B cell (primary cell): ENCODE measurements at regions not wholly inside any gene's neighbourhood (a gene's known extent, or its start where the extent isn't known, plus 50 kb on each side); places are given as distances from the start of the nearest gene placed in this dataset.

Experiments used
- ATAC-seq: fragments of 200-7000 bp; cut with Tn5 transposase; one replicate; pipeline ENCODE4 v1.10.0; 2021; ENCODE audit warnings: low read depth, mild to moderate bottlenecking, moderate number of reproducible peaks, moderate library complexity
- CTCF ChIA-PET: fragments of 350-600 bp; sonication (Branson Sonifier 250); formaldehyde crosslinking; loops from one replicate; lab custom pipeline; 2021; ENCODE audit warnings: antibody characterized with exemption, inconsistent platforms; lab: Charles Lee
- POLR2A ChIA-PET: fragments of 350-600 bp; sonication (Branson Sonifier 250); formaldehyde crosslinking; loops from one replicate; lab custom pipeline; 2021; ENCODE audit warnings: antibody characterized with exemption; lab: Charles Lee
- DNase-seq: peaks from one replicate; pipeline ENCODE4 v3.0.0; 2013
- H2AFZ ChIP-seq: 2 replicates; pipeline ENCODE4 v1.6.1; 2012; ENCODE audit warnings: mild to moderate bottlenecking, low read depth, low read length; ENCODE audit not compliant: insufficient read depth, poor library complexity, severe bottlenecking
- H3K27ac ChIP-seq, 2 donors: 1 replicate in 1 of 2; 2 replicates in 1 of 2; pipeline ENCODE4 v1.5.1; 2012 to 2013; ENCODE audit warnings: low read length in 2 of 2, mild to moderate bottlenecking in 2 of 2, moderate library complexity in 1 of 2
- H3K27me3 ChIP-seq, 4 experiments: fragments of 200-600 bp in 1 of 4; sonication (generic) in 1 of 4; replicated peaks in 1 of 4; 1 replicate in 2 of 4; 2 replicates in 2 of 4; pipeline versions ENCODE4 v1.6.1 to v1.7.0; 2013 to 2016; ENCODE audit warnings: low read length in 3 of 4, mild to moderate bottlenecking in 2 of 4, mixed read lengths in 1 of 4, moderate library complexity in 1 of 4; ENCODE audit not compliant: insufficient read depth in 4 of 4, control insufficient read depth in 3 of 4; ENCODE audit errors: control extremely low read depth in 1 of 4
- H3K36me3 ChIP-seq, 2 experiments: replicated peaks in 1 of 2; 1 replicate in 1 of 2; 2 replicates in 1 of 2; pipeline versions ENCODE4 v1.6.1 to v1.7.1; 2013; ENCODE audit warnings: low read length in 1 of 2; ENCODE audit not compliant: insufficient read depth in 2 of 2, control insufficient read depth in 1 of 2; ENCODE audit errors: control extremely low read depth in 1 of 2, extremely low read depth in 1 of 2
- H3K4me1 ChIP-seq, 2 donors: fragments of 200-600 bp in 1 of 2; sonication (generic) in 1 of 2; 1 replicate in 1 of 2; 2 replicates in 1 of 2; pipeline versions ENCODE4 v1.5.1 to v1.6.1; 2013 to 2017; ENCODE audit warnings: low read length in 2 of 2; ENCODE audit not compliant: control insufficient read depth in 2 of 2, insufficient read depth in 2 of 2
- H3K4me2 ChIP-seq: replicated peaks from 2 replicates; pipeline ENCODE3; 2012; ENCODE audit warnings: mild to moderate bottlenecking, low read depth, low read length; ENCODE audit not compliant: poor library complexity, severe bottlenecking
- H3K4me3 ChIP-seq, 5 experiments: fragments of 200-600 bp in 1 of 5; sonication (generic) in 1 of 5; 1 replicate in 3 of 5; 2 replicates in 2 of 5; pipeline versions ENCODE4 v1.5.1 to v1.7.0; 2011 to 2016; ENCODE audit warnings: low read length in 4 of 5, mild to moderate bottlenecking in 4 of 5, low read depth in 2 of 5, control low read depth in 1 of 5, moderate library complexity in 1 of 5; ENCODE audit not compliant: insufficient read depth in 1 of 5; ENCODE audit errors: control extremely low read depth in 1 of 5, extremely low read depth in 1 of 5
- H3K79me2 ChIP-seq: fragments of 200-600 bp; sonication (generic); one replicate; pipeline ENCODE4 v1.6.0; 2016; ENCODE audit warnings: low read length; ENCODE audit not compliant: control insufficient read depth, insufficient read depth
- H3K9ac ChIP-seq: fragments of 200-600 bp; sonication (generic); 2 replicates; pipeline ENCODE4 v1.6.1; 2017; ENCODE audit warnings: mild to moderate bottlenecking, low read length, moderate library complexity
- H3K9me3 ChIP-seq, 3 donors: one replicate each; pipeline versions ENCODE4 v1.6.1 to v1.7.1; 2013; ENCODE audit warnings: low read length in 2 of 3; ENCODE audit not compliant: control insufficient read depth in 2 of 3, insufficient read depth in 1 of 3; ENCODE audit errors: control extremely low read depth in 1 of 3
- H4K20me1 ChIP-seq: 2 replicates; pipeline ENCODE4 v1.6.0; 2012; ENCODE audit warnings: mild to moderate bottlenecking, low read length; ENCODE audit not compliant: insufficient read depth, control insufficient read depth, poor library complexity, severe bottlenecking
- H3K27ac Mint-ChIP-seq: one replicate; pipeline ENCODE4 v1.8.0; 2021; ENCODE audit warnings: mixed read lengths
- H3K27me3 Mint-ChIP-seq: one replicate; pipeline ENCODE4 v1.8.0; 2021; ENCODE audit warnings: mixed read lengths
- H3K4me1 Mint-ChIP-seq: one replicate; pipeline ENCODE4 v1.8.0; 2021; ENCODE audit warnings: mixed read lengths
- H3K4me3 Mint-ChIP-seq: one replicate; pipeline ENCODE4 v1.8.0; 2021; ENCODE audit warnings: mixed read lengths
- H3K9me3 Mint-ChIP-seq: one replicate; pipeline ENCODE4 v1.8.0; 2022; ENCODE audit warnings: mixed read lengths; ENCODE audit not compliant: insufficient read depth
- CTCF ChIP-seq: fragments of 200-600 bp; IDR thresholded peaks from one replicate; pipeline ENCODE4 v1.8.0; 2022; ENCODE audit warnings: antibody characterized with exemption, mild to moderate bottlenecking
- EZH2 ChIP-seq: IDR thresholded peaks from 2 replicates; pipeline ENCODE4 v1.6.1; 2012; ENCODE audit warnings: borderline replicate concordance, low read depth, mild to moderate bottlenecking, moderate library complexity, low read length; ENCODE audit not compliant: insufficient read depth, poor library complexity, severe bottlenecking
- WGBS: methylation state at CpG from one replicate; pipeline ENCODE4 v1.1.5; 2013; ENCODE audit warnings: missing lambda C conversion rate; ENCODE audit not compliant: insufficient coverage; 5-methylcytosine and 5-hydroxymethylcytosine counted together
- intact Hi-C: fragments of 100-400 bp; cut with micrococcal nuclease; formaldehyde crosslinking; loops from one replicate; pipeline ENCODE4 v1.10.0; 2022

- H3K79me2 ChIP-seq: no peaks in the 10 kb centered on the region
- no peak overlapping the region for H3K4me3 Mint-ChIP-seq
- H3K27ac ChIP-seq: no peak overlapping the region
- POLR2A ChIA-PET: no interaction called here
- ATAC-seq (no peak), DNase-seq (no peak)
- H2AFZ ChIP-seq: no peak overlapping the region
- H3K9me3 ChIP-seq: peaks cover 0 to 4% (median 0%) of the 10 kb centered on the region in 3 donors
- no peak overlapping the region for H3K27ac Mint-ChIP-seq
- H3K27me3 ChIP-seq: no peaks in the 10 kb centered on the region
- H3K27me3 Mint-ChIP-seq: peaks cover 4% of the 10 kb centered on the region
- CTCF ChIA-PET: no interaction called here
- H3K36me3 ChIP-seq: no peaks in the 10 kb centered on the region
- peaks cover 12% of the 10 kb centered on the region for H3K4me1 Mint-ChIP-seq
- H3K4me3 ChIP-seq: no peak overlapping the region
- H3K4me2 ChIP-seq: no peak overlapping the region
- no peaks in the 10 kb centered on the region for H4K20me1 ChIP-seq
- H3K4me1 ChIP-seq: peaks cover 0 to 12% of the 10 kb centered on the region in 2 donors
- no peaks in the 10 kb centered on the region for H3K9me3 Mint-ChIP-seq
- 66% methylated on average over 11 of the region's 17 CpGs for WGBS
- no peak overlapping the region for H3K9ac ChIP-seq
- no peak for TF ChIP-seq EZH2
- no peak for TF ChIP-seq CTCF
- intact Hi-C loops: no loop called here
These were observed 411.1 kb upstream of the MGMT start for GRCh38 chr10:129055986-129056385.

GRCh38 chr10:129056734-129057689 lies 410.0 kb upstream of the MGMT start:
- H3K4me3 Mint-ChIP-seq: no peak overlapping the region

More at GRCh38 chr10:129056734-129057689, 410.0 kb upstream of the MGMT start:
- no peaks in the 10 kb centered on the region for H3K36me3 ChIP-seq
- H4K20me1 ChIP-seq: no peaks in the 10 kb centered on the region
- no peaks in the 10 kb centered on the region for H3K79me2 ChIP-seq
- Mint-ChIP-seq H3K27me3 (peaks cover 4% of the 10 kb centered on the region), H3K27ac (no peak overlapping the region), H3K9me3 (no peaks in the 10 kb centered on the region), H3K4me1 (peaks cover 12% of the 10 kb centered on the region)
- no peak overlapping the region for H3K27ac ChIP-seq
- H3K4me2 ChIP-seq: no peak overlapping the region
- H3K4me3 ChIP-seq: no peak overlapping the region
- no peak for TF ChIP-seq CTCF
- TF ChIP-seq EZH2: no peak
- no peak overlapping the region for H2AFZ ChIP-seq
- no peaks in the 10 kb centered on the region for H3K9me3 ChIP-seq
- peaks cover 0 to 12% of the 10 kb centered on the region in 2 donors for H3K4me1 ChIP-seq
- H3K9ac ChIP-seq: no peak overlapping the region
- intact Hi-C loops: no loop called here
- POLR2A ChIA-PET: no interaction called here
- no peak for DNase-seq
- no peak for ATAC-seq
- no peaks in the 10 kb centered on the region for H3K27me3 ChIP-seq
- CTCF ChIA-PET: interaction anchor here (0.5 kb wide), 1 partner anchor 948 kb away, joined by 3 read pairs; no protein-coding TSS in a partner anchor
- WGBS: 82% methylated on average over 24 of the region's 25 CpGs
